C4-2B (cell line): ENCODE measurements at regions not wholly inside any gene's neighbourhood (a gene's known extent, or its start where the extent isn't known, plus 50 kb on each side); places are given as distances from the start of the nearest gene placed in this dataset.

Experiments used
- ZFX ChIP-seq: fragments of 450-650 bp; IDR thresholded peaks from 2 replicates; pipeline ENCODE4 v1.6.1; 2017
- TF ChIP-seq, protein P1 (sequence below): fragments of 450-650 bp; conservative IDR thresholded peaks from 2 replicates; pipeline ENCODE4 v1.5.1; 2017; ENCODE audit warnings: mild to moderate bottlenecking

DNA sequence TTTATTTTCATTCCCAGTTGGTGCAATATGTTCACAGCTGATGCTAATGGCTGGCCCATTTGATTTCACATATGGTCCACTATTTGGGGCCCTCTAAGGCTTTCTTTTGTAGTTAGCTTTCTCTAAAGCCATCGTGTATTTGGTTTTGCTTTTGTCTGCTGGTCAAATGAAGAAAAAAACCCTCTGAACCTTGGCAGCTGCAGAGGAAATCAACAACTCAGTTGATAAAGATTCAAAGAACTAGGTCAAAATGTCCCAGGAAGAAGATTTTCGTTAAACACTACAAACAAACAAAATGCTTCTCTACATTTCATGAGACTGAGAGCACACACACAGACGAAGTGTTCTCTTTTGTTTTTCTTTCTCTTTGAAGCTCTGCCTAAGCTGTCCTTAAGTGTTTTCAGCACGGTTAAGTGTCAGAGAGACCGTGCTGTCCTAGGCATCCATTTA, 655.0 kb downstream of the RWDD3 start:
- TF ChIP-seq, protein P1, sequence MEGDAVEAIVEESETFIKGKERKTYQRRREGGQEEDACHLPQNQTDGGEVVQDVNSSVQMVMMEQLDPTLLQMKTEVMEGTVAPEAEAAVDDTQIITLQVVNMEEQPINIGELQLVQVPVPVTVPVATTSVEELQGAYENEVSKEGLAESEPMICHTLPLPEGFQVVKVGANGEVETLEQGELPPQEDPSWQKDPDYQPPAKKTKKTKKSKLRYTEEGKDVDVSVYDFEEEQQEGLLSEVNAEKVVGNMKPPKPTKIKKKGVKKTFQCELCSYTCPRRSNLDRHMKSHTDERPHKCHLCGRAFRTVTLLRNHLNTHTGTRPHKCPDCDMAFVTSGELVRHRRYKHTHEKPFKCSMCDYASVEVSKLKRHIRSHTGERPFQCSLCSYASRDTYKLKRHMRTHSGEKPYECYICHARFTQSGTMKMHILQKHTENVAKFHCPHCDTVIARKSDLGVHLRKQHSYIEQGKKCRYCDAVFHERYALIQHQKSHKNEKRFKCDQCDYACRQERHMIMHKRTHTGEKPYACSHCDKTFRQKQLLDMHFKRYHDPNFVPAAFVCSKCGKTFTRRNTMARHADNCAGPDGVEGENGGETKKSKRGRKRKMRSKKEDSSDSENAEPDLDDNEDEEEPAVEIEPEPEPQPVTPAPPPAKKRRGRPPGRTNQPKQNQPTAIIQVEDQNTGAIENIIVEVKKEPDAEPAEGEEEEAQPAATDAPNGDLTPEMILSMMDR, result no peak
- TF ChIP-seq ZFX, result no peak
